Keratinocyte (primary cell): ENCODE measurements at regions not wholly inside any gene's neighbourhood (a gene's known extent, or its start where the extent isn't known, plus 50 kb on each side); places are given as distances from the start of the nearest gene placed in this dataset.

Experiments used
- EZH2 ChIP-seq: IDR thresholded peaks from one replicate; pipeline ENCODE4 v1.6.1; 2012; ENCODE audit warnings: inconsistent platforms, mild to moderate bottlenecking, low read length, moderate library complexity
- TF ChIP-seq, protein P1 (sequence below), 3 experiments: IDR thresholded peaks in 1 of 3; conservative IDR thresholded peaks in 1 of 3; optimal IDR thresholded peaks in 1 of 3; 2 replicates in 2 of 3; 3 replicates in 1 of 3; pipeline versions ENCODE3 to v1.5.1; 2011; ENCODE audit warnings: low read length in 3 of 3, mild to moderate bottlenecking in 3 of 3, moderate library complexity in 2 of 3, control low read depth in 1 of 3, inconsistent platforms in 1 of 3; ENCODE audit not compliant: insufficient read depth in 2 of 3; ENCODE audit errors: extremely low read depth in 1 of 3

DNA sequence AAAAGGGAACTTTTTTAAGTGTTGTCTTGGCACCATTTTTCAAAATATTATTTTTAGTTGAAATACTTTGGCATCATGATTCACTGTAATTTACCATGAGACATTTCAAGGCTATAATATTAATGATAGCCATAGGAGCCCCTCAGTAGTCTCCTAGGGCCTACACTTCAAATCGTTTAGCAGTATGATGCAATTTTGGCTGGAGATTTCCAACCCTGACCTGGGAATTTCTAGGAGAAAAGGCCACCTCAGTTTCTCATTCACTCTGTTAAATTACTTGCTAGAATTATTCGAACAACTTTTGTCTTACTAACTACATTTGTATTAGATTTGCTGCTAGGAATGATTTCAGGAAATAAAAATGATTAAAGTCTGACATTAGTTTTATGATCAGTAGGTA is 1610.9 kb upstream of the RAG2 start:
- no peak for TF ChIP-seq EZH2
- TF ChIP-seq, protein P1, sequence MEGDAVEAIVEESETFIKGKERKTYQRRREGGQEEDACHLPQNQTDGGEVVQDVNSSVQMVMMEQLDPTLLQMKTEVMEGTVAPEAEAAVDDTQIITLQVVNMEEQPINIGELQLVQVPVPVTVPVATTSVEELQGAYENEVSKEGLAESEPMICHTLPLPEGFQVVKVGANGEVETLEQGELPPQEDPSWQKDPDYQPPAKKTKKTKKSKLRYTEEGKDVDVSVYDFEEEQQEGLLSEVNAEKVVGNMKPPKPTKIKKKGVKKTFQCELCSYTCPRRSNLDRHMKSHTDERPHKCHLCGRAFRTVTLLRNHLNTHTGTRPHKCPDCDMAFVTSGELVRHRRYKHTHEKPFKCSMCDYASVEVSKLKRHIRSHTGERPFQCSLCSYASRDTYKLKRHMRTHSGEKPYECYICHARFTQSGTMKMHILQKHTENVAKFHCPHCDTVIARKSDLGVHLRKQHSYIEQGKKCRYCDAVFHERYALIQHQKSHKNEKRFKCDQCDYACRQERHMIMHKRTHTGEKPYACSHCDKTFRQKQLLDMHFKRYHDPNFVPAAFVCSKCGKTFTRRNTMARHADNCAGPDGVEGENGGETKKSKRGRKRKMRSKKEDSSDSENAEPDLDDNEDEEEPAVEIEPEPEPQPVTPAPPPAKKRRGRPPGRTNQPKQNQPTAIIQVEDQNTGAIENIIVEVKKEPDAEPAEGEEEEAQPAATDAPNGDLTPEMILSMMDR (optimal IDR thresholded peaks at IDR 0.05 in 1 of 3, IDR thresholded peaks at IDR 0.05 in 1 of 3, conservative IDR thresholded peaks at IDR 0.05 in 1 of 3; ENCODE audit: extremely low read depth in 1 of 3, insufficient read depth in 2 of 3, low read length in 3 of 3), result no peak
